ENCODE measurements at regions not wholly inside any gene's neighbourhood (a gene's known extent, or its start where the extent isn't known, plus 50 kb on each side); places are given as distances from the start of the nearest gene placed in this dataset.

DNA sequence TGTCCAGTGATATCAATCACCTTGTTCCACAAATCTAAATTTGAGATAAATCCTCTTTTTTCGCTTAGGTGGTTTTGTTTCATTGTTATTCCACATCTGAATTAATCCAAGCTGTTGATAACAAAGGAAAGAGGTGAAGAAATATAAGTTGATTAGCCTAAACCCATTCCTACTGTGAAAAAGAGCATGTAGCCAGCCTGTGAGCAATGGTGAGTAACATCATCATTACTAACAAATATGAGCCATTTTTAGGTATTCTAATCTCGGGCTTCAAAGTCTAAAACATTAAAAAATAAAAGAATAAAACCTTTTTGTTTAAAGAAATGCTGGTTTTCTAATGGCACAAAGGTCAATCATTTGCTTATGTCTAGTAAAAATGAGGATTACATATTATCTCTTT, 52.1 kb upstream of the P3H2 start:
- no peak overlapping the region for H3K4me3 ChIP-seq (ENCODE audit: low read depth in 1 of 3, low read length in 3 of 3)
- H3K9ac ChIP-seq (ENCODE audit: low read depth in 1 of 2, low read length in 2 of 2) = no peak overlapping the region
- no peaks in the 10 kb centered on the region for H3K27me3 ChIP-seq (ENCODE audit: control insufficient read depth in 4 of 4, insufficient read depth in 4 of 4, low read length in 3 of 4)
- no peak for TF ChIP-seq CTCF (IDR thresholded peaks at IDR 0.05; ENCODE audit: low read depth, low read length, missing input control)
- DNase-seq (ENCODE audit: low spot score) = no peak
- no peaks in the 10 kb centered on the region for H3K9me3 ChIP-seq (ENCODE audit: control insufficient read depth in 4 of 4, low read length in 3 of 4)
- no peak overlapping the region for H3K27ac ChIP-seq (ENCODE audit: low read depth in 1 of 2, low read length in 2 of 2)
- H3K4me1 ChIP-seq (ENCODE audit: control insufficient read depth in 4 of 4, insufficient read depth in 4 of 4, low read length in 3 of 4) = no peaks in the 10 kb centered on the region
- WGBS = 90% methylated on average over 2 of the region's 2 CpGs
- H3K36me3 ChIP-seq (ENCODE audit: control insufficient read depth in 4 of 4, insufficient read depth in 3 of 4, low read depth in 1 of 4, low read length in 3 of 4) = no peaks in the 10 kb centered on the region
